ENCODE measurements at regions not wholly inside any gene's neighbourhood (a gene's known extent, or its start where the extent isn't known, plus 50 kb on each side); places are given as distances from the start of the nearest gene placed in this dataset.

DNA sequence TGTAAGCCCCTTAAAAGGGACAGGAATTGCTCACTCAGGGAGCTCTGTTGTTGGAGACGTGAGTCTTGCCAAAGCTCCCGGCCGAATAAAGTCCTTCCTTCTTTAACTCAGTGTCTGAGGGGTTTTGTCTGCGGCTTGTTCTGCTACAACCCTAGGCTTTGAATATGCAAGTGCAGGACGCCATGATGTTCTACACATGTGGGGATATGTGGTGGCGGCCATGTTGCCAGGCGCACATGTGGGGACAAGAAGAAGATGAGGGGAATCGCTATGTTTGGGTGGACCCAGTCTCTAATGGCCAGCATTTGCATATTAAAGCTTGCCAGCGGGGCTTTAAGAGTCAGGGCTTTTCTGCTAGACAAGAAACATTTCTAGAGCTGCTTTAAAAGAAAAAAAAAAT is 96.8 kb upstream of the CA10 start:
- no peak for TF ChIP-seq EP300 (IDR thresholded peaks at IDR 0.05)
- TF ChIP-seq, protein P1, sequence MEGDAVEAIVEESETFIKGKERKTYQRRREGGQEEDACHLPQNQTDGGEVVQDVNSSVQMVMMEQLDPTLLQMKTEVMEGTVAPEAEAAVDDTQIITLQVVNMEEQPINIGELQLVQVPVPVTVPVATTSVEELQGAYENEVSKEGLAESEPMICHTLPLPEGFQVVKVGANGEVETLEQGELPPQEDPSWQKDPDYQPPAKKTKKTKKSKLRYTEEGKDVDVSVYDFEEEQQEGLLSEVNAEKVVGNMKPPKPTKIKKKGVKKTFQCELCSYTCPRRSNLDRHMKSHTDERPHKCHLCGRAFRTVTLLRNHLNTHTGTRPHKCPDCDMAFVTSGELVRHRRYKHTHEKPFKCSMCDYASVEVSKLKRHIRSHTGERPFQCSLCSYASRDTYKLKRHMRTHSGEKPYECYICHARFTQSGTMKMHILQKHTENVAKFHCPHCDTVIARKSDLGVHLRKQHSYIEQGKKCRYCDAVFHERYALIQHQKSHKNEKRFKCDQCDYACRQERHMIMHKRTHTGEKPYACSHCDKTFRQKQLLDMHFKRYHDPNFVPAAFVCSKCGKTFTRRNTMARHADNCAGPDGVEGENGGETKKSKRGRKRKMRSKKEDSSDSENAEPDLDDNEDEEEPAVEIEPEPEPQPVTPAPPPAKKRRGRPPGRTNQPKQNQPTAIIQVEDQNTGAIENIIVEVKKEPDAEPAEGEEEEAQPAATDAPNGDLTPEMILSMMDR (IDR thresholded peaks at IDR 0.05): no peak
- TF ChIP-seq POLR2AphosphoS5 (IDR thresholded peaks at IDR 0.05): no peak
- no peak for TF ChIP-seq POLR2A (IDR thresholded peaks at IDR 0.05)

All from stomach (tissue), 4 donors.